ENCODE measurements at regions not wholly inside any gene's neighbourhood (a gene's known extent, or its start where the extent isn't known, plus 50 kb on each side); places are given as distances from the start of the nearest gene placed in this dataset.

GRCh38 chr9:120291050-120291449 is 288.9 kb downstream of the CDK5RAP2 start:
- H4K91ac ChIP-seq (ENCODE audit: low read depth, low read length): no peak overlapping the region
- H4K12ac ChIP-seq (ENCODE audit: low read depth, low read length): no peak overlapping the region
- no peak overlapping the region for H3K14ac ChIP-seq (ENCODE audit: low read length)
- no peak overlapping the region for H2AFZ ChIP-seq (ENCODE audit: insufficient read depth, low read length, poor library complexity)
- H3K27ac ChIP-seq (ENCODE audit: low read depth, low read length): no peak overlapping the region
- H4K8ac ChIP-seq (ENCODE audit: low read depth, low read length): no peak overlapping the region
- no peak overlapping the region for H2BK120ac ChIP-seq (ENCODE audit: insufficient read depth, low read length, poor library complexity)
- H3K79me1 ChIP-seq (ENCODE audit: low read length): no peaks in the 10 kb centered on the region
- H2AK5ac ChIP-seq (ENCODE audit: low read length): no peak overlapping the region
- H3K4me1 ChIP-seq (ENCODE audit: control insufficient read depth in 1 of 2, insufficient read depth in 2 of 2, low read length in 2 of 2): no peaks in the 10 kb centered on the region
- no peak overlapping the region for H2BK12ac ChIP-seq (ENCODE audit: low read length)
- H3K27me3 ChIP-seq (ENCODE audit: insufficient read depth, low read length): no peaks in the 10 kb centered on the region
- H3K18ac ChIP-seq (ENCODE audit: low read length): no peak overlapping the region
- no peak overlapping the region for H3K9ac ChIP-seq (ENCODE audit: low read length)
- H2BK5ac ChIP-seq (ENCODE audit: low read depth, low read length, poor library complexity): no peak overlapping the region
- H3K4me2 ChIP-seq (ENCODE audit: low read length): no peak overlapping the region
- no peak overlapping the region for H3K4ac ChIP-seq (ENCODE audit: low read depth, low read length)
- no CpG with 5 or more reads among the region's 3 CpGs for WGBS (ENCODE audit: extremely low coverage, insufficient coverage, insufficient read length)
- H3K23ac ChIP-seq (ENCODE audit: low read length): no peak overlapping the region
- H3K9me3 ChIP-seq (ENCODE audit: insufficient read depth, low read depth, low read length): no peaks in the 10 kb centered on the region
- DNase-seq: no peak
- H3K79me2 ChIP-seq (ENCODE audit: control insufficient read depth, insufficient read depth, low read length, poor library complexity): no peaks in the 10 kb centered on the region
- H3K36me3 ChIP-seq (ENCODE audit: control insufficient read depth in 1 of 2, insufficient read depth in 2 of 2, low read length in 2 of 2): no peaks in the 10 kb centered on the region
- no peak overlapping the region for H3K4me3 ChIP-seq (ENCODE audit: low read depth, low read length)

GRCh38 chr9:120289990-120290975 is 289.7 kb downstream of the CDK5RAP2 start:
- no peak overlapping the region for H2AFZ ChIP-seq (ENCODE audit: insufficient read depth, low read length, poor library complexity)

GRCh38 chr9:120289098-120289497 is 290.9 kb downstream of the CDK5RAP2 start:
- Histone ChIP-seq H3K4me3 (ENCODE audit: low read depth, low read length) (no peak overlapping the region), H2AK5ac (ENCODE audit: low read length) (no peak overlapping the region), H3K14ac (ENCODE audit: low read length) (no peak overlapping the region), H3K4me1 (ENCODE audit: control insufficient read depth in 1 of 2, insufficient read depth in 2 of 2, low read length in 2 of 2) (no peaks in the 10 kb centered on the region), H3K9ac (ENCODE audit: low read length) (no peak overlapping the region), H3K79me1 (ENCODE audit: low read length) (no peaks in the 10 kb centered on the region), H3K79me2 (ENCODE audit: control insufficient read depth, insufficient read depth, low read length, poor library complexity) (no peaks in the 10 kb centered on the region), H3K23ac (ENCODE audit: low read length) (no peak overlapping the region), H3K27ac (ENCODE audit: low read depth, low read length) (no peak overlapping the region), H4K8ac (ENCODE audit: low read depth, low read length) (no peak overlapping the region), H3K4ac (ENCODE audit: low read depth, low read length) (no peak overlapping the region), H3K27me3 (ENCODE audit: insufficient read depth, low read length) (no peaks in the 10 kb centered on the region), H3K4me2 (ENCODE audit: low read length) (no peak overlapping the region), H2BK5ac (ENCODE audit: low read depth, low read length, poor library complexity) (no peak overlapping the region), H2AFZ (ENCODE audit: insufficient read depth, low read length, poor library complexity) (no peak overlapping the region), H3K36me3 (ENCODE audit: control insufficient read depth in 1 of 2, insufficient read depth in 2 of 2, low read length in 2 of 2) (no peaks in the 10 kb centered on the region), H4K12ac (ENCODE audit: low read depth, low read length) (no peak overlapping the region), H2BK120ac (ENCODE audit: insufficient read depth, low read length, poor library complexity) (no peak overlapping the region), H3K18ac (ENCODE audit: low read length) (no peak overlapping the region), H4K91ac (ENCODE audit: low read depth, low read length) (no peak overlapping the region), H2BK12ac (ENCODE audit: low read length) (no peak overlapping the region), H3K9me3 (ENCODE audit: insufficient read depth, low read depth, low read length) (peaks cover 1% of the 10 kb centered on the region)
- no peak for DNase-seq

More at GRCh38 chr9:120289990-120290975, 289.7 kb downstream of the CDK5RAP2 start:
- no peak overlapping the region for H3K14ac ChIP-seq (ENCODE audit: low read length)
- no peaks in the 10 kb centered on the region for H3K79me1 ChIP-seq (ENCODE audit: low read length)
- H2BK5ac ChIP-seq (ENCODE audit: low read depth, low read length, poor library complexity): no peak overlapping the region
- no peak overlapping the region for H4K12ac ChIP-seq (ENCODE audit: low read depth, low read length)
- H4K91ac ChIP-seq (ENCODE audit: low read depth, low read length): no peak overlapping the region
- DNase-seq: no peak
- peaks cover under 1% of the 10 kb centered on the region for H3K9me3 ChIP-seq (ENCODE audit: insufficient read depth, low read depth, low read length)
- H3K36me3 ChIP-seq (ENCODE audit: control insufficient read depth in 1 of 2, insufficient read depth in 2 of 2, low read length in 2 of 2): no peaks in the 10 kb centered on the region
- no peaks in the 10 kb centered on the region for H3K79me2 ChIP-seq (ENCODE audit: control insufficient read depth, insufficient read depth, low read length, poor library complexity)
- no peak overlapping the region for H3K4me3 ChIP-seq (ENCODE audit: low read depth, low read length)
- H2BK12ac ChIP-seq (ENCODE audit: low read length): no peak overlapping the region
- no peak overlapping the region for H3K9ac ChIP-seq (ENCODE audit: low read length)
- H3K18ac ChIP-seq (ENCODE audit: low read length): no peak overlapping the region
- no peaks in the 10 kb centered on the region for H3K27me3 ChIP-seq (ENCODE audit: insufficient read depth, low read length)
- H3K27ac ChIP-seq (ENCODE audit: low read depth, low read length): no peak overlapping the region
- H2AK5ac ChIP-seq (ENCODE audit: low read length): no peak overlapping the region
- H3K23ac ChIP-seq (ENCODE audit: low read length): no peak overlapping the region
- H3K4me2 ChIP-seq (ENCODE audit: low read length): no peak overlapping the region
- no peaks in the 10 kb centered on the region for H3K4me1 ChIP-seq (ENCODE audit: control insufficient read depth in 1 of 2, insufficient read depth in 2 of 2, low read length in 2 of 2)
- H4K8ac ChIP-seq (ENCODE audit: low read depth, low read length): no peak overlapping the region
- H3K4ac ChIP-seq (ENCODE audit: low read depth, low read length): no peak overlapping the region
- no CpG with 5 or more reads among the region's 9 CpGs for WGBS (ENCODE audit: extremely low coverage, insufficient coverage, insufficient read length)
- H2BK120ac ChIP-seq (ENCODE audit: insufficient read depth, low read length, poor library complexity): no peak overlapping the region

GRCh38 chr9:120286530-120286929 is 293.4 kb downstream of the CDK5RAP2 start:
- DNase-seq: no peak
- Histone ChIP-seq H3K4ac (ENCODE audit: low read depth, low read length) (no peak overlapping the region), H3K9ac (ENCODE audit: low read length) (no peak overlapping the region), H3K27me3 (ENCODE audit: insufficient read depth, low read length) (no peaks in the 10 kb centered on the region), H2BK12ac (ENCODE audit: low read length) (no peak overlapping the region), H2AFZ (ENCODE audit: insufficient read depth, low read length, poor library complexity) (no peak overlapping the region), H3K79me1 (ENCODE audit: low read length) (no peaks in the 10 kb centered on the region), H3K23ac (ENCODE audit: low read length) (no peak overlapping the region), H4K12ac (ENCODE audit: low read depth, low read length) (no peak overlapping the region), H3K18ac (ENCODE audit: low read length) (no peak overlapping the region), H3K9me3 (ENCODE audit: insufficient read depth, low read depth, low read length) (peaks cover 1% of the 10 kb centered on the region), H3K4me2 (ENCODE audit: low read length) (no peak overlapping the region), H4K8ac (ENCODE audit: low read depth, low read length) (no peak overlapping the region), H3K79me2 (ENCODE audit: control insufficient read depth, insufficient read depth, low read length, poor library complexity) (no peaks in the 10 kb centered on the region), H2BK120ac (ENCODE audit: insufficient read depth, low read length, poor library complexity) (no peak overlapping the region), H4K91ac (ENCODE audit: low read depth, low read length) (no peak overlapping the region), H3K4me3 (ENCODE audit: low read depth, low read length) (no peak overlapping the region), H3K36me3 (ENCODE audit: control insufficient read depth in 1 of 2, insufficient read depth in 2 of 2, low read length in 2 of 2) (no peaks in the 10 kb centered on the region), H3K14ac (ENCODE audit: low read length) (no peak overlapping the region), H3K27ac (ENCODE audit: low read depth, low read length) (no peak overlapping the region), H3K4me1 (ENCODE audit: control insufficient read depth in 1 of 2, insufficient read depth in 2 of 2, low read length in 2 of 2) (no peaks in the 10 kb centered on the region), H2BK5ac (ENCODE audit: low read depth, low read length, poor library complexity) (no peak overlapping the region), H2AK5ac (ENCODE audit: low read length) (no peak overlapping the region)
- WGBS (ENCODE audit: extremely low coverage, insufficient coverage, insufficient read length): no CpG with 5 or more reads among the region's 3 CpGs

Data from trophoblast cell (in vitro differentiated cells and primary cell).